ENCODE measurements at regions not wholly inside any gene's neighbourhood (a gene's known extent, or its start where the extent isn't known, plus 50 kb on each side); places are given as distances from the start of the nearest gene placed in this dataset.

GRCh38 chr9:87083986-87084385 lies 136.7 kb upstream of the GAS1 start:
- Histone ChIP-seq H3K9me2 (replicated peaks; ENCODE audit: control insufficient read depth, low read length) (no peaks in the 10 kb centered on the region), H4K20me1 (ENCODE audit: control insufficient read depth, insufficient read depth, low read depth, low read length) (no peaks in the 10 kb centered on the region), H3K4me1 (ENCODE audit: control insufficient read depth, low read length) (no peaks in the 10 kb centered on the region), H3K9me3 (ENCODE audit: control insufficient read depth, insufficient read depth, low read length) (no peaks in the 10 kb centered on the region; the same call in 1 of the 2 replicates), H3K27ac (ENCODE audit: low read depth, low read length) (no peak overlapping the region), H3K36me3 (ENCODE audit: control insufficient read depth, low read length) (no peaks in the 10 kb centered on the region), H3K4me3 (ENCODE audit: low read length) (no peak overlapping the region), H3F3A (ENCODE audit: control insufficient read depth, insufficient read depth) (no peaks in the 10 kb centered on the region), H3K4me2 (ENCODE audit: low read length) (no peak overlapping the region), H3K27me3 (ENCODE audit: control insufficient read depth, low read length) (no peaks in the 10 kb centered on the region), H3K79me2 (ENCODE audit: control insufficient read depth, low read length) (no peaks in the 10 kb centered on the region)
- no peak for TF ChIP-seq EZH2phosphoT487 (IDR thresholded peaks at IDR 0.05; ENCODE audit: borderline replicate concordance, low read length)
- TF ChIP-seq CTCF (IDR thresholded peaks at IDR 0.05; ENCODE audit: low read depth, low read length, poor library complexity, severe bottlenecking): no peak

- no peaks in the 10 kb centered on the region for H3K36me3 ChIP-seq (ENCODE audit: control insufficient read depth, low read length)
- H3K9me3 ChIP-seq (ENCODE audit: control insufficient read depth, insufficient read depth, low read length): no peaks in the 10 kb centered on the region; the same call in 1 of the 2 replicates
- TF ChIP-seq CTCF (IDR thresholded peaks at IDR 0.05; ENCODE audit: low read depth, low read length, poor library complexity, severe bottlenecking): no peak
- no peak for TF ChIP-seq EZH2phosphoT487 (IDR thresholded peaks at IDR 0.05; ENCODE audit: borderline replicate concordance, low read length)
- no peak overlapping the region for H3K4me3 ChIP-seq (ENCODE audit: low read length)
- H3K4me1 ChIP-seq (ENCODE audit: control insufficient read depth, low read length): no peaks in the 10 kb centered on the region
- H3F3A ChIP-seq (ENCODE audit: control insufficient read depth, insufficient read depth): no peaks in the 10 kb centered on the region
- H3K27me3 ChIP-seq (ENCODE audit: control insufficient read depth, low read length): no peaks in the 10 kb centered on the region
- no peaks in the 10 kb centered on the region for H3K79me2 ChIP-seq (ENCODE audit: control insufficient read depth, low read length)
- H3K9me2 ChIP-seq (replicated peaks; ENCODE audit: control insufficient read depth, low read length): no peaks in the 10 kb centered on the region
- H4K20me1 ChIP-seq (ENCODE audit: control insufficient read depth, insufficient read depth, low read depth, low read length): no peaks in the 10 kb centered on the region
- no peak overlapping the region for H3K27ac ChIP-seq (ENCODE audit: low read depth, low read length)
- H3K4me2 ChIP-seq (ENCODE audit: low read length): no peak overlapping the region
These were observed 137.1 kb upstream of the GAS1 start for GRCh38 chr9:87084407-87084806.

- no peaks in the 10 kb centered on the region for H3K79me2 ChIP-seq (ENCODE audit: control insufficient read depth, low read length)
- no peaks in the 10 kb centered on the region; the same call in 1 of the 2 replicates for H3K9me3 ChIP-seq (ENCODE audit: control insufficient read depth, insufficient read depth, low read length)
- no peaks in the 10 kb centered on the region for H3K36me3 ChIP-seq (ENCODE audit: control insufficient read depth, low read length)
- H3K27ac ChIP-seq (ENCODE audit: low read depth, low read length): no peak overlapping the region
- TF ChIP-seq CTCF (IDR thresholded peaks at IDR 0.05; ENCODE audit: low read depth, low read length, poor library complexity, severe bottlenecking) (no peak), EZH2phosphoT487 (IDR thresholded peaks at IDR 0.05; ENCODE audit: borderline replicate concordance, low read length) (no peak)
- no peaks in the 10 kb centered on the region for H3K9me2 ChIP-seq (replicated peaks; ENCODE audit: control insufficient read depth, low read length)
- H3K4me3 ChIP-seq (ENCODE audit: low read length): no peak overlapping the region
- no peaks in the 10 kb centered on the region for H3K27me3 ChIP-seq (ENCODE audit: control insufficient read depth, low read length)
- H3K4me2 ChIP-seq (ENCODE audit: low read length): no peak overlapping the region
- H4K20me1 ChIP-seq (ENCODE audit: control insufficient read depth, insufficient read depth, low read depth, low read length): no peaks in the 10 kb centered on the region
- no peaks in the 10 kb centered on the region for H3F3A ChIP-seq (ENCODE audit: control insufficient read depth, insufficient read depth)
- no peaks in the 10 kb centered on the region for H3K4me1 ChIP-seq (ENCODE audit: control insufficient read depth, low read length)
These were observed 137.8 kb upstream of the GAS1 start for GRCh38 chr9:87085073-87085472.

Measured in DOHH2 (cell line).